Stomach smooth muscle (tissue), 2 donors: ENCODE measurements at regions not wholly inside any gene's neighbourhood (a gene's known extent, or its start where the extent isn't known, plus 50 kb on each side); places are given as distances from the start of the nearest gene placed in this dataset.
"Not testable (repeated sequence)": the region's sequence is repeated elsewhere in the genome, so short reads cannot be mapped to it uniquely, and the experiment has no call there.

Experiments used
- H3K27ac ChIP-seq: one replicate; pipeline ENCODE4 v1.7.0; 2013; ENCODE audit warnings: mild to moderate bottlenecking, low read length, inconsistent platforms
- H3K27me3 ChIP-seq, 2 donors: one replicate each; pipeline ENCODE4 v1.7.0; 2013; ENCODE audit warnings: low read length in 2 of 2; ENCODE audit not compliant: insufficient read depth in 2 of 2, control insufficient read depth in 1 of 2
- H3K36me3 ChIP-seq, 2 donors: one replicate each; pipeline ENCODE4 v1.7.0; 2013; ENCODE audit warnings: low read length in 2 of 2; ENCODE audit not compliant: control insufficient read depth in 2 of 2, insufficient read depth in 2 of 2
- H3K4me1 ChIP-seq: one replicate; pipeline ENCODE4 v1.7.0; 2013; ENCODE audit warnings: low read length; ENCODE audit not compliant: control insufficient read depth, insufficient read depth
- H3K4me3 ChIP-seq, 2 donors: one replicate each; pipeline ENCODE4 v1.7.0; 2013; ENCODE audit warnings: low read length in 2 of 2
- H3K9ac ChIP-seq, 2 donors: one replicate each; pipeline ENCODE4 v1.7.0; 2013; ENCODE audit warnings: low read length in 2 of 2, mild to moderate bottlenecking in 1 of 2
- H3K9me3 ChIP-seq, 2 donors: one replicate each; pipeline ENCODE4 v1.7.0; 2013; ENCODE audit warnings: low read length in 2 of 2; ENCODE audit not compliant: control insufficient read depth in 2 of 2
- donor health status: healthy.
- donor health status: Pancreatic carcinoma.

DNA sequence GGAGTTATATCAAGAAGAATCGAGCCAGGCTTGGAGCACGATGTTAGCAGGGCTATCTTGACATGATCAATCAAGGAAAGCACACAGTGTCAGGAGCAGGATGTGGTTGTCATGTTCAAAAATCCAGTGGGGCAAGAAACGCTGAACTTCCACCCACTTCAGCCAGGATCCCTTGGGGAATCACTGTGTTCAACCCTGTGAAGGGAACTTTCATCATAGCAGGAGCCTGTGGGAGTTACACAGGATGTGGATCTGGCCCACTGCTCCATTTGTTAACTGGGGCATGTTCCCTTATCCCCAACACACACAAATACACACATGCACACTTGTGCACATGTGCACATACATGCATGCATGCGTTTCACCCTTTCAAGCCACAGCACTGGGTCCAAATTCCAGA is 619.3 kb downstream of the SPATA31A6 start:
- H3K27ac ChIP-seq, H3K4me1 ChIP-seq, H3K4me3 ChIP-seq, H3K36me3 ChIP-seq, H3K9ac ChIP-seq, H3K27me3 ChIP-seq, H3K9me3 ChIP-seq: not testable (repeated sequence)

DNA sequence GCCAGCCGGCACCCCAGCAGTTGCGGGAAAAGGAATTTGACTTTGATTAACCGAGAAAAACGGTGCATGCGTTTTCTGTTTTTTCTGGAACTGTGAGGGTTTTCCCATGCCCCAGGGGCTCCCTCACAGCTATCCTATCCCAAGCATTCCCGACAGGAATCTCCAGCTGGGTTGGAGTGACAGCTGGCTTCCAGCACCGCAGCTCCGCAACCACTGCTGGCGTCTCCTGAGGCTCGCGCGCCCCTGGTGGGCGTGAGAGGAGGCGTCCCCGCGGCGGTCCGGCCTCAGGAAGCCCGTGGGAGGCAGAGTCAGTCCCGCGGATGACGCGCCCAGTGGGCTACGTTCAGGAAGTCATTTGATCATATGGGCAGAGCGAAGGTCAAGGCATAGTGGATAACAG is 623.2 kb downstream of the SPATA31A6 start:
- not testable (repeated sequence) for H3K27me3 ChIP-seq, H3K36me3 ChIP-seq, H3K4me1 ChIP-seq, H3K27ac ChIP-seq, H3K4me3 ChIP-seq, H3K9ac ChIP-seq, H3K9me3 ChIP-seq

DNA sequence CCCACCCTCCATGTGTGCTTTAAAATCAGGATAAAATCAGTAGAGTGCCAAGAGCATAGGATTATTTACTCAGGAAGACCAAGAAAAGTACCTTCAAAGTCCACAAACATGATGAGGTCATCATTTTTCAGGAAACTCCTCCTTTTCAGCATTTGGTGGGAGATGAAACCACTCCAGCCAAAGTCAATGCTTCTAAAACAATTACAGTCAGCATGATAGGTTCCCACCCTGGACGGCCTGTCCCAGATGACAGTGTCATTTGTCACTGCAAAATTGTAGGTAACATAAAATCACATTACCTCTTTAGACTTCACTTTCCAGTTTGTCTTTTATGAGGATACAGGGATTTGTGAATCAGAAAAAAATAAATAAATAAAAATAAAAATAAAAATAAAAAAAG is 638.0 kb downstream of the SPATA31A6 start:
- not testable (repeated sequence) for H3K4me1 ChIP-seq, H3K9me3 ChIP-seq, H3K9ac ChIP-seq, H3K27ac ChIP-seq, H3K4me3 ChIP-seq, H3K36me3 ChIP-seq, H3K27me3 ChIP-seq

DNA sequence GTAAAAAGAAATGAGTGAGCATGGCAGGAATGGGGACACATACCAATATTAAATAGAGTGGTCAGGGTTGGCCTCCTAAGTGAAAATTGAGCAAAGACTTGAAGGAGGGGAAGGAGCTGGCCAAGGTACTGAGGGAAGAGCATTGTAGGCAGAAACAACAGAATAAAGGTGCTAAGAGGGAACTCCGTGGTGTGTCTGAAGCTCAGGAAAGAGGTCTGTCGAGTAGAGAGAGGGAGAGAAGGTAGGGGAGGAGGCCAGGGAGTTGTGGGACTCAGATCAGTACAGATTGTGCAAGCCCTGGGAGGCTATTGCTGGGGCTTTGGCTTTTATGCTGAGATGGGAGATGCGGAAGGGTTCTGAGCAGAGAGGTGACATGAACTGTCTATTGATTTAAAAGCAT is 664.7 kb downstream of the SPATA31A6 start:
- H3K27ac ChIP-seq, H3K9me3 ChIP-seq, H3K4me1 ChIP-seq, H3K36me3 ChIP-seq, H3K9ac ChIP-seq, H3K4me3 ChIP-seq, H3K27me3 ChIP-seq: not testable (repeated sequence)

DNA sequence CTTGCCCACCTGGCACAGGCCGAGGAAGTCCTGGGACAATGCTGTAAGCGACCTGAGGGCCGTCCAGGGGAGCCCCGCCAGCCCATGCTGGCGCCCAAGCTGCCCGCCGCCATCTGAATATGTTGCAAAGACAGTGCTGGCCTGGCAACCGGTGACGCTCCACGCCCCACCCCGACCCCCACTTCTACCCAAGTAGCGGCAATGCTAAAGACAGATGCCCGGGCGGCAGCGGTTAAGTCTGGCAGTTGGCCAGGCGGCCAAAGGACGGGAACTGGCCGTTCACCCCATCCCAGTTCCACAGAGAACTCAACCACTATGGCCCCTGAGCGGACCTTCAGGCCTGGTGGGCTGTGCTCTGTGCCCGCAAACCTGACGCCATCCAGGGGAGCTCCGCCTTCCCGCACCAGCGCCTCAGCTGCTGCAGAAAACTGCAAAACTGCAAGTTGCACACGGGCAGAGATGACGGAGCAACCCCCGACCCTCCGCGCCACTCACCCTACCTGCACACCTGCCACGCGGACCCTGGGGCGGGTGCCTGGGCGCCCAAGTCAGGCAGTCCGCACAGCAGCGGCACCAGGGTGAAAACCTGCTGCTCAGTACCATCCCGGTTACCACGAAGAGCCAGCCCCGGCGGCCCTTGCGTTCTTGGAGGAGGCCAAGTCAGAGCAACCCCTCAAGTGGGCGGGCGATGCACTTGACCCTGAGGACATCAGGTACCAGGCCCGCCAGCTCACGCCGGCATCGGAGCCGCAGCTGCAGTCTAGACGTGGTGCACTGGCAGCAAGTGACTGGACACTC is 667.6 kb downstream of the SPATA31A6 start:
- not testable (repeated sequence) for H3K27me3 ChIP-seq, H3K9me3 ChIP-seq, H3K27ac ChIP-seq, H3K36me3 ChIP-seq, H3K4me1 ChIP-seq, H3K9ac ChIP-seq, H3K4me3 ChIP-seq

DNA sequence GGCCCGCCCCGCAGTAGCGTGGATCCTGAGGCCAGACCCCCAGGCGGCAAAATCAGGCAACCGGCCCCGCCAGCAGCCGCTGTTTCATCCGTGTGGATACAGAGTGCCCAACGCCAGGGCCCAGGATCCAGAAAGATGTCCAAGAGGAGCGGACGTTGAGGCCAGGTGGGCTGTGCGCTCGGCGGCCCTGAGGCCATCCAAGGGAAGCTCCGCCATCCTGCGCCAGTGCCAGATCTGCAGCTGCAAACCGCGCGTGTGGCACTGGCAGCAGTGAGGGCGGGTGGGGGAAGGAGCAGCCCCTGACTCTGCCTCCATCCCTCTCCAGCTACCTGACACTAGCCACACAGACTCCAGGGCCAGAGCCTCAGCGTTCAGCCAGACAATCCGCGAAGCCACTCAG is 668.2 kb downstream of the SPATA31A6 start:
- not testable (repeated sequence) for H3K36me3 ChIP-seq, H3K4me1 ChIP-seq, H3K27me3 ChIP-seq, H3K27ac ChIP-seq, H3K9ac ChIP-seq, H3K9me3 ChIP-seq, H3K4me3 ChIP-seq

DNA sequence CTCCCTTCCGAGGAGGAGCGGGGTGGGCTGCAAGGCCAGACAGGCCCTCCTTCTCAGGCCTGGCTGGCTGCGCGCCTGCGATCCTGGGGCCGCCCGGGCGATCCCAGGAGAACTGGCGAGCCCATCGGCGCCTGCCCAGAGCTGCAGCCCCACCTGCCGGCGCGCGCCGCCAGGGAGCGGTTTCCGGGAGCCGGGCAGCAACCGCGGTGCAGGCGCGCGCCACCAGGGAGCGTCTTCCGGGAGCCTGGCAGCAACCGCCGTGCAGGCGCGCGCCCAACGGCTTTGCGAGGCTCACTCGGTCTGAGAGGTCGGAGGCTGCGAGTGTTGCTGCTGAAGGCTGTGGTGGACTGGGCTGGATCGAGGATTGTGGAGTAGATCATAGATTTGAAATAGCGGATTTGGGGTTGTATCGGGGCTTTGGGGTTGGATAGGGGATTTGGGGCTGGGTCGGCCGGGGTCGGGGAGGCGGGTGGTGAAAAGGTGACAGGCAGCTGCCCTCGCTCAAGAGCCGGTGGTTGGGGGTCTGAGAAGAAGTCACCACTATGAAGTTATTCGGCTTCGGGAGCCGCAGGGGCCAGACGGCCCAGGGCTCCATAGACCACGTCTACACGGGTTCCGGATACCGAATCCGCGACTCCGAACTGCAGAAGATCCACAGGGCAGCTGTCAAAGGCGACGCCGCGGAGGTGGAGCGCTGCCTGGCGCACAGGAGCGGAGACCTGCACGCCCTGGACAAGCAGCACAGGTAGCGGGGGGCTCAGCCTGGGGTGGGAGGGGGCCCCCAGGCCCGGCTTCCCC is 668.9 kb downstream of the SPATA31A6 start:
- H3K4me3 ChIP-seq: peak overlapping the region in 1 of 2 donors; percentile 25
- H3K9ac ChIP-seq, H3K27ac ChIP-seq, H3K36me3 ChIP-seq, H3K4me1 ChIP-seq, H3K9me3 ChIP-seq, H3K27me3 ChIP-seq: not testable (repeated sequence)

DNA sequence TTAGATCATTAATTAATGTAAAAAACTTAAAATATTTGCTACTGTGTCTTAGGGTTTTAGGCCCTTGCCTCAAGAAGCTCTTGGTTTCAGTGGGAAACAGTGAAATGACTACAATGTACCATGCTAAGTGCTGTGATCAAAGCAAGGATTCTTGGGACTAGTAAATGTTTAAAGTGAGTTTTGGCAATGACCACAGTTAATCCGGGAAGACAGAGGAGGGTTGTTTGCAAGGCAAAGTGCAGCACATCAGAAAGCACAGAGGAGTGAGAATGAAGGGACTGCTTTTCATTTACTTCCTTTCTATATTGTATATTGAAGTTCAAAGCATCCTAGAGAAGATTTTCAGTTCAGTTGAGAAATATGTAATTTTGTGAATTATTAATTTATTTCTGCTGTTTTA is 676.7 kb downstream of the SPATA31A6 start:
- H3K27ac ChIP-seq, H3K27me3 ChIP-seq, H3K4me3 ChIP-seq, H3K9me3 ChIP-seq, H3K36me3 ChIP-seq, H3K9ac ChIP-seq, H3K4me1 ChIP-seq: not testable (repeated sequence)

DNA sequence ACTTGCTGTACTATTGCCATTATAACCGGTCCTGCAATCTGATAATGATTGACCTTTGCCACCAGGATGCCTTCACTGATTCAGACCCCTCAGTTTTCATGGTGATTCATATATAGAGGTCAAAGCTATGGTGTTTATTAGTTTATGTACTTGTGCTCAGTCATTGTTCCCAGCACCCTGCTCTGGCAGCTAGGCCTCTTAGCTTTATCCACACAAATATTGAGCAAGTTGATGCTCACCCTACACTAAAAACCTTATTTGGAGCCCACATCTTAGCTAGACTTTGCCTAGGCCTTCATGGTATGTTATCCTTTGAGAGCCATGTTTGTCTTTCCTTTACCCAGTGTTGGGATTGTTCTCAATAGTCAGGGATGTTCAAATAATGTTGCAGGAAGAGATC is 679.0 kb downstream of the SPATA31A6 start:
- not testable (repeated sequence) for H3K4me1 ChIP-seq

More for the DNA sequence above, 679.0 kb downstream of the SPATA31A6 start:
- H3K27ac ChIP-seq, H3K9me3 ChIP-seq, H3K27me3 ChIP-seq, H3K9ac ChIP-seq, H3K4me3 ChIP-seq, H3K36me3 ChIP-seq: not testable (repeated sequence)
